Bronchial epithelial cell (primary cell): ENCODE measurements at regions not wholly inside any gene's neighbourhood (a gene's known extent, or its start where the extent isn't known, plus 50 kb on each side); places are given as distances from the start of the nearest gene placed in this dataset.

Experiments
- DNase-seq: peaks from one replicate; pipeline ENCODE4 v3.0.0-alpha.2; 2010; ENCODE audit warnings: low read depth
- FAIRE-seq: peaks from 2 replicates; lab custom pipeline; 2011; peaks lifted over from hg19 to GRCh38; lab: Jason Lieb, UNC
- H3K27me3 ChIP-seq: 2 replicates; pipeline ENCODE4 v1.5.1; 2011; ENCODE audit warnings: low read length; ENCODE audit not compliant: control insufficient read depth, insufficient read depth
- H3K36me3 ChIP-seq: 2 replicates; pipeline ENCODE4 v1.5.1; 2011; ENCODE audit warnings: low read length; ENCODE audit not compliant: control insufficient read depth, insufficient read depth
- H3K4me3 ChIP-seq: 2 replicates; pipeline ENCODE4 v1.5.1; 2011; ENCODE audit warnings: mild to moderate bottlenecking, low read depth, low read length, control low read depth
- TF ChIP-seq, protein P1 (sequence below): IDR thresholded peaks from 2 replicates; pipeline ENCODE4 v1.5.1; 2011; ENCODE audit warnings: mild to moderate bottlenecking, moderate library complexity, low read length, control low read depth, inconsistent platforms; ENCODE audit not compliant: insufficient read depth, severe bottlenecking

- TF ChIP-seq, protein P1, sequence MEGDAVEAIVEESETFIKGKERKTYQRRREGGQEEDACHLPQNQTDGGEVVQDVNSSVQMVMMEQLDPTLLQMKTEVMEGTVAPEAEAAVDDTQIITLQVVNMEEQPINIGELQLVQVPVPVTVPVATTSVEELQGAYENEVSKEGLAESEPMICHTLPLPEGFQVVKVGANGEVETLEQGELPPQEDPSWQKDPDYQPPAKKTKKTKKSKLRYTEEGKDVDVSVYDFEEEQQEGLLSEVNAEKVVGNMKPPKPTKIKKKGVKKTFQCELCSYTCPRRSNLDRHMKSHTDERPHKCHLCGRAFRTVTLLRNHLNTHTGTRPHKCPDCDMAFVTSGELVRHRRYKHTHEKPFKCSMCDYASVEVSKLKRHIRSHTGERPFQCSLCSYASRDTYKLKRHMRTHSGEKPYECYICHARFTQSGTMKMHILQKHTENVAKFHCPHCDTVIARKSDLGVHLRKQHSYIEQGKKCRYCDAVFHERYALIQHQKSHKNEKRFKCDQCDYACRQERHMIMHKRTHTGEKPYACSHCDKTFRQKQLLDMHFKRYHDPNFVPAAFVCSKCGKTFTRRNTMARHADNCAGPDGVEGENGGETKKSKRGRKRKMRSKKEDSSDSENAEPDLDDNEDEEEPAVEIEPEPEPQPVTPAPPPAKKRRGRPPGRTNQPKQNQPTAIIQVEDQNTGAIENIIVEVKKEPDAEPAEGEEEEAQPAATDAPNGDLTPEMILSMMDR, result no peak
- DNase-seq (no peak), FAIRE-seq (no peak)
- Histone ChIP-seq H3K4me3 (no peak overlapping the region), H3K36me3 (no peaks in the 10 kb centered on the region), H3K27me3 (no peaks in the 10 kb centered on the region)
Observed at GRCh38 chr4:112807083-112807482, 170.1 kb downstream of the LARP7 start.

GRCh38 chr4:112808001-112808400, 171.1 kb downstream of the LARP7 start:
- DNase-seq (no peak), FAIRE-seq (no peak)
- no peak overlapping the region for H3K4me3 ChIP-seq
- H3K27me3 ChIP-seq, result no peaks in the 10 kb centered on the region
- TF ChIP-seq, protein P1, result no peak
- no peaks in the 10 kb centered on the region for H3K36me3 ChIP-seq

- no peak overlapping the region for H3K4me3 ChIP-seq
- TF ChIP-seq, protein P1, result no peak
- no peaks in the 10 kb centered on the region for H3K27me3 ChIP-seq
- H3K36me3 ChIP-seq, result no peaks in the 10 kb centered on the region
- DNase-seq (peak; percentile 24), FAIRE-seq (no peak)
Observed at GRCh38 chr4:112813790-112814189, 176.8 kb downstream of the LARP7 start.

- DNase-seq, result peak; percentile 66
- no peak for FAIRE-seq
Observed at GRCh38 chr4:112817933-112818593, 181.1 kb downstream of the LARP7 start.

DNA sequence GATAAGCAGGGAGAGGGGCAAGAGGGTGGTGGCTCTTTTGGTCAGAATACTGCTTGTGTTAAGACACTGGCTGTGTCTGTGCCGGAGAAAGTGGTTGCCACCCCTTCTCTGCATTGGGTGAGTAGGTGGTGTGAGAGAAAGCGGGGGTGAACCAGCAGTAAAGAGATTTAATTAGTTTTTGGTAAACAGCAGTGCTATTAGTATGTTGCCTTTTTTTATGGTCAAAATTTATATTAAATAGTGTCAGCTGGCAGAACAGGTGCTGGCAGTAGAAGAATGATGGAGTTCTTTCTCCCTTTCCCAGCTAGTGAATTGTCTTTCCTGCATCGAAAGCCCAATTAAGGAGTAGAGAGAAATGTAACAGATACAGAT, 181.6 kb downstream of the LARP7 start:
- H3K4me3 ChIP-seq, result peak overlapping the region; percentile 46
- H3K36me3 ChIP-seq, result no peaks in the 10 kb centered on the region
- FAIRE-seq (no peak), DNase-seq (no peak)
- TF ChIP-seq, protein P1, result no peak
- no peaks in the 10 kb centered on the region for H3K27me3 ChIP-seq

More at GRCh38 chr4:112817933-112818593, 181.1 kb downstream of the LARP7 start:
- Histone ChIP-seq H3K27me3 (no peaks in the 10 kb centered on the region), H3K4me3 (peak overlapping the region; percentile 46), H3K36me3 (no peaks in the 10 kb centered on the region)
- TF ChIP-seq, protein P1, result no peak

DNA sequence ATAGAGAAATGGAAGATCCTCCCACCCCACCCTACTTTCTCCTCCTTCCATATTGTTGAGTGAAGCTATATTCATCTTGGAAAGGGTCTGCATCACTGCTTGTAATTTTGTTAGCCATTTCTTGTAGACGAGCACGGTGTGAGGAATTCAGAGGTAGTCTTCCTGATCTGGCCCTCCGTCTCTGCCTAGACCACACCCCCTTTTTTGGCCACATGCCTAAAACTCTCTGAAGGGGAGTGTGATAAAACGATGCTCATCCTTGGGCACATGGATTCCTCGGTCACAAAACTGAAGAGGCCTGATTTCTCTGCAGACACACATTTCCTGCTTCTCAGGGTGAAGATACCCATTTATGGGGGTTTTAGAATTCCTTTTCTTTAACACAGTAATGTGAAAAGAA, 182.8 kb downstream of the LARP7 start:
- TF ChIP-seq, protein P1, result no peak
- H3K4me3 ChIP-seq, result no peak overlapping the region
- no peak for DNase-seq
- FAIRE-seq, result no peak
- no peaks in the 10 kb centered on the region for H3K27me3 ChIP-seq
- H3K36me3 ChIP-seq, result no peaks in the 10 kb centered on the region
